Keratinocyte (primary cell): ENCODE measurements at regions not wholly inside any gene's neighbourhood (a gene's known extent, or its start where the extent isn't known, plus 50 kb on each side); places are given as distances from the start of the nearest gene placed in this dataset.

ENCODE experiments used
- DNase-seq: peaks from one replicate; pipeline ENCODE4 v3.0.0-alpha.2; 2011; ENCODE audit warnings: low read depth, missing footprints, low spot score
- FAIRE-seq: peaks from 2 replicates; lab custom pipeline; 2011; peaks lifted over from hg19 to GRCh38; lab: Jason Lieb, UNC
- H2AFZ ChIP-seq: 2 replicates; pipeline ENCODE4 v1.6.0; 2012; ENCODE audit warnings: low read length, control low read depth, inconsistent platforms; ENCODE audit not compliant: control insufficient read depth
- H3K27ac ChIP-seq: 2 replicates; pipeline ENCODE4 v1.5.1; 2011; ENCODE audit warnings: low read length; ENCODE audit not compliant: control insufficient read depth, insufficient read depth
- H3K27me3 ChIP-seq: 3 replicates; pipeline ENCODE4 v1.6.0; 2011; ENCODE audit warnings: low read length; ENCODE audit not compliant: control insufficient read depth, insufficient read depth; ENCODE audit errors: extremely low read depth
- H3K36me3 ChIP-seq, 2 experiments: 2 replicates in 1 of 2; 3 replicates in 1 of 2; pipeline ENCODE4 v1.5.1; 2011; ENCODE audit warnings: low read length in 2 of 2, mild to moderate bottlenecking in 1 of 2; ENCODE audit not compliant: control insufficient read depth in 2 of 2, insufficient read depth in 2 of 2; ENCODE audit errors: extremely low read depth in 1 of 2
- H3K4me1 ChIP-seq: 3 replicates; pipeline ENCODE4 v1.5.1; 2011; ENCODE audit warnings: low read length; ENCODE audit not compliant: control insufficient read depth, insufficient read depth; ENCODE audit errors: extremely low read depth
- H3K4me2 ChIP-seq: 3 replicates; pipeline ENCODE4 v1.6.0; 2011; ENCODE audit warnings: low read depth, low read length; ENCODE audit not compliant: control insufficient read depth, insufficient read depth; ENCODE audit errors: extremely low read depth
- H3K4me3 ChIP-seq, 3 experiments: fragments of 200-600 bp in 1 of 3; sonication (generic) in 1 of 3; 2 replicates in 2 of 3; 3 replicates in 1 of 3; pipeline ENCODE4 v1.5.1; 2011 to 2016; ENCODE audit warnings: low read length in 3 of 3, mild to moderate bottlenecking in 3 of 3, control low read depth in 2 of 3, inconsistent platforms in 1 of 3, low read depth in 1 of 3, mixed read lengths in 1 of 3, mixed run types in 1 of 3, moderate library complexity in 1 of 3; ENCODE audit not compliant: control insufficient read depth in 2 of 3, insufficient read depth in 2 of 3; ENCODE audit errors: extremely low read depth in 1 of 3
- H3K79me2 ChIP-seq: 2 replicates; pipeline ENCODE4 v1.6.0; 2012; ENCODE audit warnings: low read length; ENCODE audit not compliant: control insufficient read depth, insufficient read depth
- H3K9ac ChIP-seq: 3 replicates; pipeline ENCODE4 v1.6.0; 2011; ENCODE audit warnings: low read length; ENCODE audit not compliant: control insufficient read depth, insufficient read depth; ENCODE audit errors: extremely low read depth
- H3K9me1 ChIP-seq: 3 replicates; pipeline ENCODE4 v1.6.0; 2011; ENCODE audit warnings: low read length; ENCODE audit not compliant: control insufficient read depth, insufficient read depth; ENCODE audit errors: extremely low read depth
- H3K9me3 ChIP-seq: 2 replicates; pipeline ENCODE4 v1.5.1; 2012; ENCODE audit warnings: low read depth, low read length; ENCODE audit not compliant: control insufficient read depth
- H4K20me1 ChIP-seq: 3 replicates; pipeline ENCODE4 v1.6.0; 2011; ENCODE audit warnings: low read length; ENCODE audit not compliant: control insufficient read depth, insufficient read depth; ENCODE audit errors: extremely low read depth
- EZH2 ChIP-seq: IDR thresholded peaks from one replicate; pipeline ENCODE4 v1.6.1; 2012; ENCODE audit warnings: inconsistent platforms, mild to moderate bottlenecking, low read length, moderate library complexity
- dilution Hi-C: fragments of 300-500 bp; cut with MboI; formaldehyde crosslinking; loops from one replicate; pipeline ENCODE4 v1.7.0; 2020; ENCODE audit warnings: low sequenced_read_pairs; ENCODE audit not compliant: extremely low pct_ligation_motif_present
- TF ChIP-seq, protein P1 (sequence below), 3 experiments: IDR thresholded peaks in 1 of 3; conservative IDR thresholded peaks in 1 of 3; optimal IDR thresholded peaks in 1 of 3; 2 replicates in 2 of 3; 3 replicates in 1 of 3; pipeline versions ENCODE3 to v1.5.1; 2011; ENCODE audit warnings: low read length in 3 of 3, mild to moderate bottlenecking in 3 of 3, moderate library complexity in 2 of 3, control low read depth in 1 of 3, inconsistent platforms in 1 of 3; ENCODE audit not compliant: insufficient read depth in 2 of 3; ENCODE audit errors: extremely low read depth in 1 of 3

DNA sequence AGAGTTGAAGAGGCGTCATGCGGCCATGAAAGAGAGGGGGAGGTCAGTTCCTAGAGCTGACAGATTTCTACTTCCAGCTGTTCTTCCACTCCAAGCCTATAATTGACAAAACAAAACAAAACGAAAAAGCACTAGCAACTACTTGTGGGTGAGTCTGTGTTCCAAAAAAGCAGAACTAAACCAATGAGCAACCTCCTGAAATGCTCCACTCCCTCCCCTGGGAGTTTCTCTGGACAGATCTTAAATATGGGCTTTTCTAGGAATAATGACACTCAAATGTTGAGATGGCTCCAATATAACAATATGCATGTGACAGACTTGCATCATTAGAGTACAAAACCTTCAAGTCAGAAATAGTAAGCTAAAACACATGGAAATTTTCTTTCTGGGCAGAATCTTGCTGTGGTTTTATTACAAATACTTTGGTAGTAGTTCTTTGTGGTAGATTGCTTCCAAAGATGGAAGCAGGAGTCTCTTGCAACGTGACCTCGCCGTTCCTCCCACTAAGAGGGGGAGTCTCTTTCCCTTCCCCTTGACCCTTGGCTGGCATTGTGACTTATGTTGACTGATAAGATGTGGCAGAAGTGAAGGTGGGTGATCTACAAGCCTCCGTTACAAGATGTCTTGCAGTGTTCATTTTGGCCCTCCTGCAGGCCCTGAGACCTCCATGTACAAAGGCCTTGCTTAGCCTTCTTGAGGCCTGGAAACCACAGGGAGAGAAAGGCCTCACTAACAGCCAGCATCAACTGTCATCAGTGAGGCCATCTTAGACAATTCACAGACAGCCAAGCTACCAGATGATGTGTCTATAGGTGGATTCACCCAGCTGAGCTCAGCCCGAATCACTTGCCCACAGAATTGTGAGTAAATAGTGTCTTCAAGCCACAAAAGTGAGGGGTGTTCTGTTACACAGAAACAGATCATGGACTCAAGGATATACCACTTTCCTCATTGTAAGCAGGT, 173.1 kb upstream of the RFC3 start:
- Histone ChIP-seq H3K27ac (no peak overlapping the region), H3K9me1 (no peaks in the 10 kb centered on the region), H3K4me1 (peaks cover 38% of the 10 kb centered on the region), H3K9ac (no peak overlapping the region), H3K4me3 (no peak overlapping the region), H4K20me1 (no peaks in the 10 kb centered on the region), H3K9me3 (no peaks in the 10 kb centered on the region), H3K27me3 (no peaks in the 10 kb centered on the region), H3K4me2 (no peak overlapping the region), H3K36me3 (no peaks in the 10 kb centered on the region), H3K79me2 (no peaks in the 10 kb centered on the region), H2AFZ (no peak overlapping the region)
- dilution Hi-C loops: no loop called here
- TF ChIP-seq, protein P1, sequence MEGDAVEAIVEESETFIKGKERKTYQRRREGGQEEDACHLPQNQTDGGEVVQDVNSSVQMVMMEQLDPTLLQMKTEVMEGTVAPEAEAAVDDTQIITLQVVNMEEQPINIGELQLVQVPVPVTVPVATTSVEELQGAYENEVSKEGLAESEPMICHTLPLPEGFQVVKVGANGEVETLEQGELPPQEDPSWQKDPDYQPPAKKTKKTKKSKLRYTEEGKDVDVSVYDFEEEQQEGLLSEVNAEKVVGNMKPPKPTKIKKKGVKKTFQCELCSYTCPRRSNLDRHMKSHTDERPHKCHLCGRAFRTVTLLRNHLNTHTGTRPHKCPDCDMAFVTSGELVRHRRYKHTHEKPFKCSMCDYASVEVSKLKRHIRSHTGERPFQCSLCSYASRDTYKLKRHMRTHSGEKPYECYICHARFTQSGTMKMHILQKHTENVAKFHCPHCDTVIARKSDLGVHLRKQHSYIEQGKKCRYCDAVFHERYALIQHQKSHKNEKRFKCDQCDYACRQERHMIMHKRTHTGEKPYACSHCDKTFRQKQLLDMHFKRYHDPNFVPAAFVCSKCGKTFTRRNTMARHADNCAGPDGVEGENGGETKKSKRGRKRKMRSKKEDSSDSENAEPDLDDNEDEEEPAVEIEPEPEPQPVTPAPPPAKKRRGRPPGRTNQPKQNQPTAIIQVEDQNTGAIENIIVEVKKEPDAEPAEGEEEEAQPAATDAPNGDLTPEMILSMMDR (optimal IDR thresholded peaks at IDR 0.05 in 1 of 3, IDR thresholded peaks at IDR 0.05 in 1 of 3, conservative IDR thresholded peaks at IDR 0.05 in 1 of 3; ENCODE audit: extremely low read depth in 1 of 3, insufficient read depth in 2 of 3, low read length in 3 of 3): no peak
- no peak for TF ChIP-seq EZH2
- DNase-seq: no peak
- FAIRE-seq: no peak

DNA sequence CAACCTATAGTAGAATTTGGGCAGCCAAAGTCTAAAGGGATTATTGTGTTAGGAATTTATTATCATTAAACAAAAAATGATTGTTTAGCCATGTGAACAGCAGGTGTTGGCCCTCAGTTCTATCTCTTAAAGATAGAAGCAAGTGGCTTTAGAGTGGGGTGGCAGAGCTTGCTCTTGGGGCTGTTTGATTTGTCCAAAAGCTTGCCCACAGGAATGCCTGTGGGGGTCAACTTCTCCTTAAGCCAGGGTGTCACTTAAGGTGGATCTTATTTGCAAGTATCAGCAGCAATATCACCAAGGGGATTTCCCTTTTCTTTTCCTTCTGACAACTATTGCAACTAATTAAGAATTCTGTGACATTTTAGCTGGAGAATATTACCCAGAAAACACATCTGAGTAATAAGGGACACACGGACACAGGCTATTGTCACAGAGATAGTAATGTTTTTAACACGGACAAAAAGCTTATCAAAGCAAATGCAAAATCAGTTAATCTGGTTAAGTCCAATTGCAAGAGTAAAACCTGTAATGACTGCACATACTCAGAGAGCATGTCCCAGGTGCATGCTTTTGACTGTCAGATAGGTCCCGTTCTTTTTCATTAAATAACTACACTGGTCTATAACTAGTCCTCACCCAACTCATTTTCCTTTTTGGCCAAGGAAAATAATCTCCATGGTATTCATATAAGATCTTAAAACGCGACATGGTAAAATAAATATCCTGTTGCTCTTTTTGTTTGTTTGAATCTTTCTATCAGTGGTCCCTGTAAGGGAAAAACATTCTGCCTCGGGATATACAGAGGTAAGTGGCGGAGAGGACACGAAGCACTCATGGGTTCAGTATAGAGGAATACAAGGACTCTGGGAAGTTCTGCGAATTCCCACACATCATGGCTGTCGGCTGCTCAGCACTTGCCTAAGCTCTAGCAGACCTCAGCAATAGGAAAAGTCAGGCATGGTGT, 172.1 kb upstream of the RFC3 start:
- H3K9me1 ChIP-seq: no peaks in the 10 kb centered on the region
- DNase-seq: no peak
- no peaks in the 10 kb centered on the region for H3K27me3 ChIP-seq
- no peaks in the 10 kb centered on the region for H3K79me2 ChIP-seq
- dilution Hi-C loops: no loop called here
- H3K9ac ChIP-seq: no peak overlapping the region
- H3K27ac ChIP-seq: no peak overlapping the region
- no peaks in the 10 kb centered on the region for H3K36me3 ChIP-seq
- peaks cover 28% of the 10 kb centered on the region for H3K4me1 ChIP-seq
- H4K20me1 ChIP-seq: no peaks in the 10 kb centered on the region
- no peak for FAIRE-seq
- TF ChIP-seq, protein P1 (optimal IDR thresholded peaks at IDR 0.05 in 1 of 3, IDR thresholded peaks at IDR 0.05 in 1 of 3, conservative IDR thresholded peaks at IDR 0.05 in 1 of 3; ENCODE audit: extremely low read depth in 1 of 3, insufficient read depth in 2 of 3, low read length in 3 of 3): no peak
- no peak for TF ChIP-seq EZH2
- no peak overlapping the region for H3K4me3 ChIP-seq
- H3K9me3 ChIP-seq: no peaks in the 10 kb centered on the region
- no peak overlapping the region for H3K4me2 ChIP-seq
- no peak overlapping the region for H2AFZ ChIP-seq
